ENCODE measurements at regions not wholly inside any gene's neighbourhood (a gene's known extent, or its start where the extent isn't known, plus 50 kb on each side); places are given as distances from the start of the nearest gene placed in this dataset.
"Not testable (repeated sequence)": the region's sequence is repeated elsewhere in the genome, so short reads cannot be mapped to it uniquely, and the experiment has no call there.

GRCh38 chr10:29698773-29699490 lies 64.2 kb upstream of the SVIL start:
- no peak for TF ChIP-seq CTCF (IDR thresholded peaks at IDR 0.05; ENCODE audit: borderline replicate concordance, extremely low read depth, insufficient read depth)
- H3K9ac ChIP-seq (ENCODE audit: low read length in 3 of 3), result no peak overlapping the region
- no peaks in the 10 kb centered on the region for H3K27me3 ChIP-seq (ENCODE audit: control insufficient read depth, insufficient read depth, low read length)
- H3K36me3 ChIP-seq (ENCODE audit: control insufficient read depth in 2 of 3, insufficient read depth in 3 of 3, low read length in 3 of 3), result no peaks in the 10 kb centered on the region
- H3K4me1 ChIP-seq (ENCODE audit: control insufficient read depth in 2 of 3, insufficient read depth in 2 of 3, low read depth in 1 of 3, low read length in 3 of 3), result peaks cover 0 to 8% (median 0%) of the 10 kb centered on the region in 3 donors
- no peak for DNase-seq
- no peaks in the 10 kb centered on the region for H3K9me3 ChIP-seq (ENCODE audit: control insufficient read depth in 2 of 3, insufficient read depth in 1 of 3, low read length in 3 of 3)
- intact Hi-C loops (cut with DNase I), result no loop called here
- no peak for FAIRE-seq
- H3K27ac ChIP-seq (ENCODE audit: low read depth in 2 of 2, low read length in 2 of 2), result no peak overlapping the region
- no peak overlapping the region for H3K4me3 ChIP-seq (ENCODE audit: low read length in 3 of 3)

GRCh38 chr10:29696581-29696980 lies 61.8 kb upstream of the SVIL start:
- H3K9me3 ChIP-seq (ENCODE audit: control insufficient read depth in 2 of 3, insufficient read depth in 1 of 3, low read length in 3 of 3); H3K27me3 ChIP-seq (ENCODE audit: control insufficient read depth, insufficient read depth, low read length); FAIRE-seq; H3K4me1 ChIP-seq (ENCODE audit: control insufficient read depth in 2 of 3, insufficient read depth in 2 of 3, low read depth in 1 of 3, low read length in 3 of 3); H3K27ac ChIP-seq (ENCODE audit: low read depth in 2 of 2, low read length in 2 of 2); DNase-seq; intact Hi-C loops (cut with DNase I); H3K9ac ChIP-seq (ENCODE audit: low read length in 3 of 3); H3K4me3 ChIP-seq (ENCODE audit: low read length in 3 of 3); H3K36me3 ChIP-seq (ENCODE audit: control insufficient read depth in 2 of 3, insufficient read depth in 3 of 3, low read length in 3 of 3): not testable (repeated sequence)

GRCh38 chr10:29694121-29694520 lies 59.4 kb upstream of the SVIL start:
- FAIRE-seq, result no peak
- intact Hi-C loops (cut with DNase I), result no loop called here
- no peak overlapping the region for H3K27ac ChIP-seq (ENCODE audit: low read depth in 2 of 2, low read length in 2 of 2)
- H3K4me1 ChIP-seq (ENCODE audit: control insufficient read depth in 2 of 3, insufficient read depth in 2 of 3, low read depth in 1 of 3, low read length in 3 of 3), result no peaks in the 10 kb centered on the region
- H3K9ac ChIP-seq (ENCODE audit: low read length in 3 of 3), result no peak overlapping the region
- no peaks in the 10 kb centered on the region for H3K27me3 ChIP-seq (ENCODE audit: control insufficient read depth, insufficient read depth, low read length)
- no peak for TF ChIP-seq CTCF (IDR thresholded peaks at IDR 0.05; ENCODE audit: borderline replicate concordance, extremely low read depth, insufficient read depth)
- DNase-seq, result no peak
- no peak overlapping the region for H3K4me3 ChIP-seq (ENCODE audit: low read length in 3 of 3)
- H3K9me3 ChIP-seq (ENCODE audit: control insufficient read depth in 2 of 3, insufficient read depth in 1 of 3, low read length in 3 of 3), result no peaks in the 10 kb centered on the region
- H3K36me3 ChIP-seq (ENCODE audit: control insufficient read depth in 2 of 3, insufficient read depth in 3 of 3, low read length in 3 of 3), result no peaks in the 10 kb centered on the region

- intact Hi-C loops (cut with DNase I), result no loop called here
- H3K4me1 ChIP-seq (ENCODE audit: control insufficient read depth in 2 of 3, insufficient read depth in 2 of 3, low read depth in 1 of 3, low read length in 3 of 3), result peaks cover 0 to 3% (median 0%) of the 10 kb centered on the region in 3 donors
- H3K4me3 ChIP-seq (ENCODE audit: low read length in 3 of 3), result peak overlapping the region in 1 of 3 donors; percentile 9
- no peaks in the 10 kb centered on the region for H3K9me3 ChIP-seq (ENCODE audit: control insufficient read depth in 2 of 3, insufficient read depth in 1 of 3, low read length in 3 of 3)
- FAIRE-seq (no peak), DNase-seq (no peak)
- H3K36me3 ChIP-seq (ENCODE audit: control insufficient read depth in 2 of 3, insufficient read depth in 3 of 3, low read length in 3 of 3), result no peaks in the 10 kb centered on the region
- H3K27me3 ChIP-seq (ENCODE audit: control insufficient read depth, insufficient read depth, low read length), result no peaks in the 10 kb centered on the region
- H3K27ac ChIP-seq (ENCODE audit: low read depth in 2 of 2, low read length in 2 of 2), result no peak overlapping the region
- no peak overlapping the region for H3K9ac ChIP-seq (ENCODE audit: low read length in 3 of 3)
- TF ChIP-seq CTCF (IDR thresholded peaks at IDR 0.05; ENCODE audit: borderline replicate concordance, extremely low read depth, insufficient read depth), result no peak
These were observed 57.4 kb upstream of the SVIL start for GRCh38 chr10:29692121-29692539.

All from kidney (tissue), 13 donors.